Left ventricle myocardium inferior (tissue), 1 donor: ENCODE measurements at regions not wholly inside any gene's neighbourhood (a gene's known extent, or its start where the extent isn't known, plus 50 kb on each side); places are given as distances from the start of the nearest gene placed in this dataset.

Experiments
- DNase-seq: peaks from one replicate; pipeline ENCODE4 v3.0.0-alpha.2; 2020
- H3K27ac ChIP-seq: fragments of 200-600 bp; replicated peaks from 2 replicates; pipeline ENCODE4 v1.8.0; 2021
- H3K27me3 ChIP-seq: fragments of 200-600 bp; 2 replicates; pipeline ENCODE4 v1.8.0; 2021; ENCODE audit warnings: low read depth
- H3K36me3 ChIP-seq: fragments of 200-600 bp; 2 replicates; pipeline ENCODE4 v1.8.0; 2021
- H3K4me1 ChIP-seq: fragments of 200-600 bp; 2 replicates; pipeline ENCODE4 v1.8.0; 2021
- H3K4me3 ChIP-seq: fragments of 200-600 bp; 2 replicates; pipeline ENCODE4 v1.8.0; 2021; ENCODE audit warnings: mild to moderate bottlenecking, moderate library complexity
- H3K9me3 ChIP-seq: fragments of 200-600 bp; replicated peaks from 2 replicates; pipeline ENCODE4 v1.8.0; 2021
- CTCF ChIP-seq: fragments of 200-600 bp; IDR thresholded peaks from 2 replicates; pipeline ENCODE4 v1.8.0; 2021; ENCODE audit warnings: antibody characterized with exemption, mild to moderate bottlenecking, borderline replicate concordance
- intact Hi-C: fragments of 100-400 bp; cut with micrococcal nuclease; formaldehyde crosslinking; loops from one replicate; pipeline ENCODE4 v1.11.0; 2022
- donor health status: DM: no; HTN: yes; CAD: no; lungs with severe emphysema.

DNA sequence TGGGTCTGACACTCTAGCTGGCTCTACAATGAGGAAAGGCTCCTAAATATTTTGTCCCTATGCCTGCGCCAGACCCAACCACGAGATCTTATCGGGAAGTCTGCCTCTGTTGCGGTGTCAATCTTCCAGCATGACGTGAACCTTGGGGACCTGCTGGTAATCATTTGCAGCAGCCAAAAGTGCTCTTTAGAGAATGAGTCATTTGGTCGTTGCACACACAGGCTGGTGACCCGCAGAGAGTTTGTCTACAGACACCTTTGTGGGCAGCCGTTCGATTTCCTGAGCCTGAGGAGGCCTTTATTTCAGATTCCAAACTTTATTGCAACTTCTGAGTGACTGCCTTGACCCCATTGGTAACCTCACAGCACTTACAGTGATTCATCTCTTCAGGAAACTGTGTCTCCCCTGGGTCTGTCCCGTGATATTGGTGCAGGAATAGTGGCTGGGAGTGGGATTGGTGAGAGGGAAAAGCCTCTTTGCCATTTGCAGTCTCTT, 326.1 kb downstream of the NSG2 start:
- Histone ChIP-seq H3K27me3 (peaks cover 45% of the 10 kb centered on the region), H3K4me3 (no peak overlapping the region), H3K36me3 (no peaks in the 10 kb centered on the region), H3K9me3 (no peaks in the 10 kb centered on the region), H3K4me1 (no peaks in the 10 kb centered on the region), H3K27ac (no peak overlapping the region)
- no peak for DNase-seq
- no peak for TF ChIP-seq CTCF
- intact Hi-C loops, result no loop called here

- no peaks in the 10 kb centered on the region for H3K4me1 ChIP-seq
- no peak for TF ChIP-seq CTCF
- peaks cover 8% of the 10 kb centered on the region for H3K9me3 ChIP-seq
- DNase-seq, result no peak
- intact Hi-C loops, result no loop called here
- no peaks in the 10 kb centered on the region for H3K36me3 ChIP-seq
- no peak overlapping the region for H3K27ac ChIP-seq
- peaks cover 26% of the 10 kb centered on the region for H3K27me3 ChIP-seq
- H3K4me3 ChIP-seq, result no peak overlapping the region
These were observed 328.7 kb downstream of the NSG2 start for GRCh38 chr5:174374206-174374605.

DNA sequence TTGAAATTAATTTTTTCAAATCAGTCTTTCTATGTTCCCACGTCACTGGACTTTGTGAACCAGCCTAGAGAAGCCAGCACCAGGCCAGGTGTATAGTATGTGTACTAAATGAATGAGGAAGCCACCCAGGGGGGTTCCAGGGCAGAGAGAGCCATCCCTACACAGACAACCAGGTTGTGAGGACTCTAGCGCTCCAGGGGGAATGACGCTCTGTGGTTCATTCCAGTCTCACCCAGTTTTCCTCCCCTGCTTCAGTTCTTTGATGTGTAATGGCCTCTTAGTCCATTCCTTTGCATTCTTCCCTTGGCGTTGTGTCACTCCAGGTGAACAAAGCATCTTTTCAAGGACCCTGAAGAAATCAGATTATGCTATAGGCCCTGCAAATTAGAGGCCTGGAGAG, 330.6 kb downstream of the NSG2 start:
- no peak for TF ChIP-seq CTCF
- intact Hi-C loops, result no loop called here
- no peaks in the 10 kb centered on the region for H3K36me3 ChIP-seq
- H3K4me3 ChIP-seq, result no peak overlapping the region
- no peak overlapping the region for H3K27ac ChIP-seq
- peaks cover 17% of the 10 kb centered on the region for H3K27me3 ChIP-seq
- H3K4me1 ChIP-seq, result no peaks in the 10 kb centered on the region
- DNase-seq, result no peak
- peaks cover 8% of the 10 kb centered on the region for H3K9me3 ChIP-seq

- no peak for TF ChIP-seq CTCF
- no peak overlapping the region for H3K4me3 ChIP-seq
- no peak for DNase-seq
These were observed 331.3 kb downstream of the NSG2 start for GRCh38 chr5:174376726-174377373.

GRCh38 chr5:174378121-174378874, 332.8 kb downstream of the NSG2 start:
- H3K4me3 ChIP-seq, result no peak overlapping the region
- intact Hi-C loops, result no loop called here
- no peak for TF ChIP-seq CTCF

More at GRCh38 chr5:174376726-174377373, 331.3 kb downstream of the NSG2 start:
- no peaks in the 10 kb centered on the region for H3K36me3 ChIP-seq
- intact Hi-C loops, result no loop called here
- H3K4me1 ChIP-seq, result no peaks in the 10 kb centered on the region
- H3K27me3 ChIP-seq, result peaks cover 12% of the 10 kb centered on the region
- H3K27ac ChIP-seq, result no peak overlapping the region
- peaks cover 8% of the 10 kb centered on the region for H3K9me3 ChIP-seq

More at GRCh38 chr5:174378121-174378874, 332.8 kb downstream of the NSG2 start:
- Histone ChIP-seq H3K4me1 (no peaks in the 10 kb centered on the region), H3K9me3 (peaks cover 14% of the 10 kb centered on the region), H3K27ac (no peak overlapping the region), H3K27me3 (peaks cover 5% of the 10 kb centered on the region), H3K36me3 (no peaks in the 10 kb centered on the region)
- DNase-seq, result no peak
